ENCODE measurements at regions not wholly inside any gene's neighbourhood (a gene's known extent, or its start where the extent isn't known, plus 50 kb on each side); places are given as distances from the start of the nearest gene placed in this dataset.
A peak's percentile ranks its signal among the peaks of the same experiment; 100 is the strongest.

GRCh38 chr14:83042858-83043257, 1509.2 kb upstream of the SEL1L start:
- H3K9me3 ChIP-seq (ENCODE audit: insufficient read depth, low read depth, low read length): no peaks in the 10 kb centered on the region
- H2BK12ac ChIP-seq (ENCODE audit: low read length): no peak overlapping the region
- no peak overlapping the region for H3K27ac ChIP-seq (ENCODE audit: low read depth, low read length)
- no peak overlapping the region for H4K12ac ChIP-seq (ENCODE audit: low read depth, low read length)
- H3K9ac ChIP-seq (ENCODE audit: low read length): no peak overlapping the region
- H2BK5ac ChIP-seq (ENCODE audit: low read depth, low read length, poor library complexity): no peak overlapping the region
- H3K27me3 ChIP-seq (ENCODE audit: insufficient read depth, low read length): no peaks in the 10 kb centered on the region
- H3K4me3 ChIP-seq (ENCODE audit: low read depth, low read length): no peak overlapping the region
- H2AK5ac ChIP-seq (ENCODE audit: low read length): no peak overlapping the region
- no peak overlapping the region for H4K8ac ChIP-seq (ENCODE audit: low read depth, low read length)
- no peaks in the 10 kb centered on the region for H3K79me1 ChIP-seq (ENCODE audit: low read length)
- H3K36me3 ChIP-seq (ENCODE audit: control insufficient read depth in 1 of 2, insufficient read depth in 2 of 2, low read length in 2 of 2): no peaks in the 10 kb centered on the region
- no peak overlapping the region for H2BK120ac ChIP-seq (ENCODE audit: insufficient read depth, low read length, poor library complexity)
- no peak overlapping the region for H2AFZ ChIP-seq (ENCODE audit: insufficient read depth, low read length, poor library complexity)
- H3K18ac ChIP-seq (ENCODE audit: low read length): no peak overlapping the region
- H3K14ac ChIP-seq (ENCODE audit: low read length): no peak overlapping the region
- no peak overlapping the region for H3K23ac ChIP-seq (ENCODE audit: low read length)
- DNase-seq: no peak
- no peaks in the 10 kb centered on the region for H3K79me2 ChIP-seq (ENCODE audit: control insufficient read depth, insufficient read depth, low read length, poor library complexity)
- H3K4me1 ChIP-seq (ENCODE audit: control insufficient read depth in 1 of 2, insufficient read depth in 2 of 2, low read length in 2 of 2): no peaks in the 10 kb centered on the region
- no CpG with 5 or more reads among the region's 2 CpGs for WGBS (ENCODE audit: extremely low coverage, insufficient coverage, insufficient read length)
- H3K4me2 ChIP-seq (ENCODE audit: low read length): no peak overlapping the region
- no peak overlapping the region for H3K4ac ChIP-seq (ENCODE audit: low read depth, low read length)
- H4K91ac ChIP-seq (ENCODE audit: low read depth, low read length): no peak overlapping the region

DNA sequence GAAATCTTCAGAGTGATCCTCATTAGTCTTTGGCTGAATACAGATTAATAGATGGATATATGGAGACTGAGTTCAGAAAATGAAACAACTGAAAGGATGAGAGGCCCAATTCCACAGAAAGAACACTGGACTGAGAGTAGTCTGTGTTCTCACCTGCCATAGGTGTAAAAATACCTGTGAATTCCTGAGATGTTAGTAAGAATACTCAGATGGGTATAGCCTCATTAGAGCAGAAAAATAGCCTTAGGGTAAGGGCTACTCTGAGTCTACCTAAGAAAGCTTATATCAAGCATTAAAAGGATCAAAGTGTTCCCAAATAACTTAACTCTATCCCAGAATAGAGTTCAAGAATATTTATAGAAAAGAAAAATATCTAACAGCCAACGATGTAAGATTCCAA, 1510.3 kb upstream of the SEL1L start:
- no peak overlapping the region for H2AFZ ChIP-seq (ENCODE audit: insufficient read depth, low read length, poor library complexity)
- H2AK5ac ChIP-seq (ENCODE audit: low read length): no peak overlapping the region
- H3K79me1 ChIP-seq (ENCODE audit: low read length): no peaks in the 10 kb centered on the region
- peak in 1 of 2 donors; percentile 55 for DNase-seq
- H3K14ac ChIP-seq (ENCODE audit: low read length): no peak overlapping the region
- no peak overlapping the region for H4K91ac ChIP-seq (ENCODE audit: low read depth, low read length)
- no peak overlapping the region for H3K4ac ChIP-seq (ENCODE audit: low read depth, low read length)
- H3K18ac ChIP-seq (ENCODE audit: low read length): no peak overlapping the region
- H2BK5ac ChIP-seq (ENCODE audit: low read depth, low read length, poor library complexity): no peak overlapping the region
- WGBS (ENCODE audit: extremely low coverage, insufficient coverage, insufficient read length): no CpG with 5 or more reads among the region's 1 CpG
- H4K8ac ChIP-seq (ENCODE audit: low read depth, low read length): no peak overlapping the region
- H3K4me2 ChIP-seq (ENCODE audit: low read length): no peak overlapping the region
- no peak overlapping the region for H2BK12ac ChIP-seq (ENCODE audit: low read length)
- H3K9ac ChIP-seq (ENCODE audit: low read length): no peak overlapping the region
- H3K23ac ChIP-seq (ENCODE audit: low read length): no peak overlapping the region
- H3K9me3 ChIP-seq (ENCODE audit: insufficient read depth, low read depth, low read length): no peaks in the 10 kb centered on the region
- no peaks in the 10 kb centered on the region for H3K36me3 ChIP-seq (ENCODE audit: control insufficient read depth in 1 of 2, insufficient read depth in 2 of 2, low read length in 2 of 2)
- H3K4me3 ChIP-seq (ENCODE audit: low read depth, low read length): no peak overlapping the region
- no peak overlapping the region for H4K12ac ChIP-seq (ENCODE audit: low read depth, low read length)
- no peaks in the 10 kb centered on the region for H3K27me3 ChIP-seq (ENCODE audit: insufficient read depth, low read length)
- H2BK120ac ChIP-seq (ENCODE audit: insufficient read depth, low read length, poor library complexity): no peak overlapping the region
- no peaks in the 10 kb centered on the region for H3K4me1 ChIP-seq (ENCODE audit: control insufficient read depth in 1 of 2, insufficient read depth in 2 of 2, low read length in 2 of 2)
- no peak overlapping the region for H3K27ac ChIP-seq (ENCODE audit: low read depth, low read length)
- H3K79me2 ChIP-seq (ENCODE audit: control insufficient read depth, insufficient read depth, low read length, poor library complexity): no peaks in the 10 kb centered on the region

GRCh38 chr14:83047059-83047830, 1513.6 kb upstream of the SEL1L start:
- H2AFZ ChIP-seq (ENCODE audit: insufficient read depth, low read length, poor library complexity): no peak overlapping the region
- H3K79me1 ChIP-seq (ENCODE audit: low read length): no peaks in the 10 kb centered on the region
- H2BK12ac ChIP-seq (ENCODE audit: low read length): no peak overlapping the region
- H3K36me3 ChIP-seq (ENCODE audit: control insufficient read depth in 1 of 2, insufficient read depth in 2 of 2, low read length in 2 of 2): no peaks in the 10 kb centered on the region
- no peak overlapping the region for H3K4me2 ChIP-seq (ENCODE audit: low read length)
- H3K27me3 ChIP-seq (ENCODE audit: insufficient read depth, low read length): no peaks in the 10 kb centered on the region
- H2BK120ac ChIP-seq (ENCODE audit: insufficient read depth, low read length, poor library complexity): no peak overlapping the region
- no peak overlapping the region for H4K12ac ChIP-seq (ENCODE audit: low read depth, low read length)
- no peak overlapping the region for H4K8ac ChIP-seq (ENCODE audit: low read depth, low read length)
- H3K9me3 ChIP-seq (ENCODE audit: insufficient read depth, low read depth, low read length): no peaks in the 10 kb centered on the region
- no peak overlapping the region for H2AK5ac ChIP-seq (ENCODE audit: low read length)
- no peak overlapping the region for H3K23ac ChIP-seq (ENCODE audit: low read length)
- H3K9ac ChIP-seq (ENCODE audit: low read length): no peak overlapping the region
- H3K14ac ChIP-seq (ENCODE audit: low read length): no peak overlapping the region
- DNase-seq: no peak
- WGBS (ENCODE audit: extremely low coverage, insufficient coverage, insufficient read length): no CpG with 5 or more reads among the region's 2 CpGs
- no peak overlapping the region for H3K4me3 ChIP-seq (ENCODE audit: low read depth, low read length)
- no peak overlapping the region for H3K4ac ChIP-seq (ENCODE audit: low read depth, low read length)
- no peaks in the 10 kb centered on the region for H3K4me1 ChIP-seq (ENCODE audit: control insufficient read depth in 1 of 2, insufficient read depth in 2 of 2, low read length in 2 of 2)
- no peak overlapping the region for H3K27ac ChIP-seq (ENCODE audit: low read depth, low read length)
- H4K91ac ChIP-seq (ENCODE audit: low read depth, low read length): no peak overlapping the region
- H3K79me2 ChIP-seq (ENCODE audit: control insufficient read depth, insufficient read depth, low read length, poor library complexity): no peaks in the 10 kb centered on the region
- H3K18ac ChIP-seq (ENCODE audit: low read length): no peak overlapping the region
- H2BK5ac ChIP-seq (ENCODE audit: low read depth, low read length, poor library complexity): no peak overlapping the region

DNA sequence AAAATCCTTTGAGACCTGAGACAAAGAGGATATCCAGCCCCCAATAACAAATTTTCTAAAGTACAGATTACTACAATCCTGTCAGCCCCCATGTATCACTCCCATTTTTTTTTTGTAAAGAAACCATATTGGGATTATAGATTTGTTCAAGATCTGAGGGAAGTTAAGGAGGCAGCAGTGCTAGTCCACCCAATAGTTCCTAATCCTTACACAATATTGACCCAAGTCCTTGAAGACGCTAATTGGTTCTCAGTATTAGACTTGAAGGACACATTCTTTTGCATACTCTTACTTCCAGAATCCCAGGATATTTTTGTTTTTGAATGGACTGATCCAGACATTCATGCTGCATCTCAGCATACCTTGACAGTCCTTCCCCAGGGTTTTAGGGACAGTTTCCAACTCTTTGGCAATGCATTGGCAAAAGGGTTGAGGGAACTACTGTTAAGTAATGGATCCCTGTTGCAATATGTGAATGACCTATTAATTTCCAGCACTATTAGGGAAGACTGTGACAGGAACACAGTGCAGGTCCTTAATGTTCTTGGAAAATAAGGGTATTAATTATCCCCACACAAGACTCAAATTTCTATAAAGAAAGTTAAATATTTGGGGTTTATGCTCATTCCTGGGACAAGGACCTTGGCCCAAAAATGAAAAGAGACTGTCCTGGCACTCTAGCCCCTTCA, 1519.5 kb upstream of the SEL1L start:
- Histone ChIP-seq H3K18ac (ENCODE audit: low read length) (no peak overlapping the region), H4K91ac (ENCODE audit: low read depth, low read length) (no peak overlapping the region), H2BK5ac (ENCODE audit: low read depth, low read length, poor library complexity) (no peak overlapping the region), H3K9ac (ENCODE audit: low read length) (no peak overlapping the region), H4K8ac (ENCODE audit: low read depth, low read length) (no peak overlapping the region), H3K4me2 (ENCODE audit: low read length) (no peak overlapping the region), H3K79me2 (ENCODE audit: control insufficient read depth, insufficient read depth, low read length, poor library complexity) (no peaks in the 10 kb centered on the region), H4K12ac (ENCODE audit: low read depth, low read length) (no peak overlapping the region), H3K4me1 (ENCODE audit: control insufficient read depth in 1 of 2, insufficient read depth in 2 of 2, low read length in 2 of 2) (no peaks in the 10 kb centered on the region), H2BK120ac (ENCODE audit: insufficient read depth, low read length, poor library complexity) (no peak overlapping the region), H3K4ac (ENCODE audit: low read depth, low read length) (no peak overlapping the region), H3K9me3 (ENCODE audit: insufficient read depth, low read depth, low read length) (no peaks in the 10 kb centered on the region), H2AFZ (ENCODE audit: insufficient read depth, low read length, poor library complexity) (no peak overlapping the region), H3K36me3 (ENCODE audit: control insufficient read depth in 1 of 2, insufficient read depth in 2 of 2, low read length in 2 of 2) (no peaks in the 10 kb centered on the region), H3K27ac (ENCODE audit: low read depth, low read length) (no peak overlapping the region), H3K23ac (ENCODE audit: low read length) (no peak overlapping the region), H3K27me3 (ENCODE audit: insufficient read depth, low read length) (no peaks in the 10 kb centered on the region), H2BK12ac (ENCODE audit: low read length) (no peak overlapping the region), H3K14ac (ENCODE audit: low read length) (no peak overlapping the region), H3K4me3 (ENCODE audit: low read depth, low read length) (no peak overlapping the region), H3K79me1 (ENCODE audit: low read length) (no peaks in the 10 kb centered on the region), H2AK5ac (ENCODE audit: low read length) (no peak overlapping the region)
- no peak for DNase-seq
- WGBS (ENCODE audit: extremely low coverage, insufficient coverage, insufficient read length): no CpG with 5 or more reads among the region's 1 CpG
